GM21526 (cell line): ENCODE measurements at regions not wholly inside any gene's neighbourhood (a gene's known extent, or its start where the extent isn't known, plus 50 kb on each side); places are given as distances from the start of the nearest gene placed in this dataset.

ENCODE experiments used
- ATAC-seq: cut with Tn5 transposase; IDR thresholded peaks from one replicate; pipeline ENCODE4 v1.9.1; 2021; ENCODE audit warnings: moderate library complexity; ENCODE audit not compliant: unreplicated experiment, low FRiP score

GRCh38 chr12:14249368-14249767 is 116.1 kb upstream of the ATF7IP start:
- no peak for ATAC-seq

DNA sequence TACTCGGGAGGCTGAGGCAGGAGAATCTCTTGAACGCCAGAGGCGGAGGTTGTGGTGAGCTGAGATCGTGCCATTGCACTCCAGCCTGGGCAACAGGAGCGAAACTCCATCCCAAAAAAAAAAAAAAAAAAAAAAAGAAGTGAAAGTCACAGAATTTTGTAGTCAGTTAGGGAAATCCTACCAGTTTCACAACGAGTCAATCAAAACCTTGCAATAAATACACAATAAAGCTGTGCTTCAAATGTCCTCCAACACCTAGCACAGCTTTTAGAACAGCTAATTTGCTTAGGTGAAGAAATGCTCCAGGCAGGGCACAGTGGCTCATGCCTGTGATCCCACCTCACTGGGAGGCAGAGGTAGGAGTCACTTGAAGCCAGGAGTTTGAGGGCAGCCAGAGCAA is 112.8 kb upstream of the ATF7IP start:
- no peak for ATAC-seq

GRCh38 chr12:14253496-14253895 is 112.0 kb upstream of the ATF7IP start:
- no peak for ATAC-seq

GRCh38 chr12:14254781-14255180 is 110.7 kb upstream of the ATF7IP start:
- no peak for ATAC-seq

DNA sequence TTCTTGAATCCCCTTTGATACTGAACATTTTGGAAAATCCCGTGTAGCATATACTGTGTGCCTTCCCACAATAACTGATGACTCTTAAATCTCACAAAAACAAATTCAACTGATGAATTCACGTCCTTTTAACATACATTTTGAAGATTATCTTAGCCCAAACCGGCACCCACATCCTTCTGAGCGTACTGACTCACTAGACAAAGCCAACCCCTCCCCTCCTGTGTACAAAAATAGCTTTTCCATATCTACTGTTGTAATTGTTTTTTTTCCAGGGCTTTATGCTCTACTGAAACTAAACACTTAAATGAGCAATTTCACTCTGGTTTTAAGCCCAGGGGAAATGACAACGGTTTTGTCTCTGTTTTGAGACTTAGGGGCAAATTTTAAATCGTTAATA is 109.4 kb upstream of the ATF7IP start:
- no peak for ATAC-seq

DNA sequence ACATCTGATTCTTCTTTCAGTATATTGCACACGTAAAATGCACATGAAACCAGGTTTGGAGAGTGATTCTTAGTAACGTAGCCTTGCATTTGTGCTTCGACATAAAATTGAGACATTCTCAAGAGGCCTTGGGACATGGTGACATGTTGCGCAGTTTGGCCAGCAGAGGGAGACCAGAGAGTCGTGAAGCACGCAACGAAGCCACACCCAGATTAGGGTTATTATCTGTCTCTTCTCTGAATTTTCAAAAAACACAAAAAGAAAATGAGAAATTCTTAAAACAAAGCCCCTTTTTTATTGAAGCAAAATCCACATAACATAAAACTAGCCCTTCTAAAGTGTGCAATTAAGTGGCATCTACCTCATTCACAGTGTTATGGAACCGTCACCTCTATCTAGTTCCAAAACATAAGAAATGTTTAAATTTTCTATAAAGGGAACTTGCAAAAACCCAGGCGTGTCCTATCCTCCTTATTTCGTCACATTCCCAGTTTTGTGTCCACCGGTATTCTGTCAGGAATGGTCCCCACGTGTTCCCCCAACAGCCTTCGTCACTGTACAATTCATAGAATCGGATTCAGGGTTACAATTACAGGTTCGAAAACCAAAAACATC is 108.8 kb upstream of the ATF7IP start:
- no peak for ATAC-seq

GRCh38 chr12:14257303-14257733 is 108.2 kb upstream of the ATF7IP start:
- ATAC-seq = no peak

- no peak for ATAC-seq
Measured at GRCh38 chr12:14257734-14258574, 107.5 kb upstream of the ATF7IP start.

- no peak for ATAC-seq
Measured at GRCh38 chr12:14258575-14258940, 106.9 kb upstream of the ATF7IP start.

DNA sequence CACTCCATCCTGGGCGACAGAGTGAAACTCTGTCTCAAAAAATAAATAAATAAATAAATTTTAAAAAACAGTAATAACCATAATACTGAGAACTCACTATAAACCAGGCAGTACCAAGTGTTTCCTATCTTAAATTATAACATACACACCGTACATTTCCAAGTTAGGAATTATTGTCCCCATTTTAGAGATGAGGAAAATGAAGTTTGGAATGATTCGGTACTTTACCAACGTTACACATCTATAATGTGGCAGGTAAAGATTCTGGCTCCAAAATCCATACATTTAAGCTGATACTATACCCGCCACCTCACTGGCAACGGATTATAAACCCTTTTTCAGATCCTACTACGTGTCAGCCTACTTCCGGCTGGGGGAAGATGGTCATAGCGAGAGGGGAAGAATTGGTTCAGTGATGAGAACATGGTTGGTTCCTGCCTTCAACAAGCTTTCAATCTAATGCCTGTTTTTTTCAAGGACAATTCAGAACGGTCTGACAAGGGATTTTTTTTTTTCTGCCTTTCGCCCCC is 105.9 kb upstream of the ATF7IP start:
- no peak for ATAC-seq

DNA sequence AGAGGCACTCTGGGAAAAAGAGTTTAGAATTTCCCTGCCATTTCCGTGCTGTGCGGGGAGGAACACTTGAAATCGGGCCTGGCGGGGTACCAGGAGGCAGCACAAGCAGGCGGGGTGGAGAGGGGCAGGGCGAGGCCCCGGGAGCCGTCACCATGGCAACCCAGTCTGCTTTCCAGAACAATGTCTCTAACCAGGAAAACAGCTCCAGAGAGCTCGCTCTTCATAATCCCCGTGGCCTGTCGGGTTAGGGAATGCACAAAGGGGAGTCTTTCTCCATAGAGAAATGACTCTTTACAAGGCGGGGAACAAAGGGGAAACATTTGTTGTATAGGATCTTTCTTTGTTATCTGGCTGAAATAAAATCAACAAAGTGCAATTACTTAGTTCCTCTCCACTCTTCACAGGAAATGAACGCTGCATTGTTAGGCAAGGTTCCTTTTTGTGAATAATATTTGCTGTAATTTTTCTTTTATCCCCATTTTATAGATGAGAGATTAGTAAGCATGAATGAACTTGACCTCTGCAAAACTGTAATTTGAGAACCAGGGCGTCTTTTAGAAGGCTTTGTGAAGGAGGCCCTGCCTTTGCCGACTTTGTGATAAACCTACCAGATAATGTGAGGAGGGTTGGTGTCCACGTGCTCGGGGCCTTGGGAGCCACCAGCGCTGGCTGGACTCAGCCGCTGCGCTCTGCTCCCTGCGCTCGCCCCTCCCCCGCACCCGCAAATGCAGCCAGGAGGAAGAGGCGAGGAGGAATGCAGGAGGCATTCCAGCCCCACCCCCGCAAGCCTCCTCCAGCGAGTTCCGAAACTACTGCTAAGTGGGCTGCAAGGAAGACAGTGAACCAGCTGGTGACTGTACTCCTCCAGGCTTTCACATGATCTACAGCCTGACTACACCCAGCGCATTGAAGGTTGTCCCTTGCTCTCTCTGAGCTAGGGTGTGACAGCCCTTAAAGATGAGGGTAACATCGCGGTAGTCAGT is 105.2 kb upstream of the ATF7IP start:
- no peak for ATAC-seq

DNA sequence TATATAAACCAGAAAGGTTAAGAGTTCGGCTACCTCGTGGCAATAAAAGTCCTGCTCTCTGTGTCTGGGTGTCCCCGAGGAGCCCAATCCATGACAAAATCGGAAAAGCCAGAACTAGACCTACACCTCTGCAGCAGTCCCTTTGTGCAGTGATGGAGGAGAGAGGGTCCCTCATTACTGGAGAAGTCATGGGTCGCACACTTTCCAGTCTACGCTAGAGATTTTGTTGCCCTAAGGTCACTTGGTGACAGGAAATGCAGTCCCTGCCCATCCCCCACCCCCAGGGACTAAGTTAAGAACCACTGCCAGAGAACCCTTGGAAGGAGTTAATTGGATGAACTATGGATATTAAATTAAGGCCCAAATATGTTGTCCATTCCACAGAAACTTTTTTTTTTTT is 104.4 kb upstream of the ATF7IP start:
- ATAC-seq = no peak

- no peak for ATAC-seq
Measured at GRCh38 chr12:14261861-14262260, 103.6 kb upstream of the ATF7IP start.

GRCh38 chr12:14262771-14263511 is 102.5 kb upstream of the ATF7IP start:
- no peak for ATAC-seq

DNA sequence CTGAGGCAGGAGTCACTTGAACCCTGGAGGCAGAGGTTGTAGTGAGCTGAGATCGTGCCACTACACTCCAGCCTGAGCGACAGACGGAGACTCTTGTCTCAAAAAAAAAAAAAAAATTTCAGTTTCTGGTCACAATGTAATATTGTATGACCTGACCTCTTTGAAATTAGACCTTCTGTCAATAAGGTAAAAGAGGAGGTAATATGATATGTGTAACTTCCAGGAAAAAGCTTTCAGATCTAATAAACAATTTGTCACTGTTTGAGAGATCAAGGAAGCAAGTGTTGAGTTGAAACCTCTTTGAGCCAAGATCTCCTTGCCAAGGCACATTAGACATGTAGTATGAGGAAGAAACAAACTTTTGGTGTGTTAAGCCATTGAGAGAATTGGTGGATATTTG is 101.7 kb upstream of the ATF7IP start:
- no peak for ATAC-seq

- ATAC-seq = no peak
Measured at GRCh38 chr12:14264316-14264715, 101.2 kb upstream of the ATF7IP start.

GRCh38 chr12:14264778-14265177 is 100.7 kb upstream of the ATF7IP start:
- no peak for ATAC-seq

- no peak for ATAC-seq
Measured at GRCh38 chr12:14268120-14268515, 97.4 kb upstream of the ATF7IP start.

GRCh38 chr12:14270392-14270791 is 95.1 kb upstream of the ATF7IP start:
- no peak for ATAC-seq
